Tibial nerve (tissue), 4 donors: ENCODE measurements at regions not wholly inside any gene's neighbourhood (a gene's known extent, or its start where the extent isn't known, plus 50 kb on each side); places are given as distances from the start of the nearest gene placed in this dataset.
"Not testable (repeated sequence)": the region's sequence is repeated elsewhere in the genome, so short reads cannot be mapped to it uniquely, and the experiment has no call there.

Source experiments
- DNase-seq, 2 donors: peaks; one replicate each; pipeline ENCODE4 v3.0.0-alpha.2; 2019; ENCODE audit warnings: low spot score in 2 of 2
- H3K27ac ChIP-seq, 4 donors: fragments of 200-600 bp; sonication (generic) in 3 of 4; one replicate each; pipeline ENCODE4 v1.5.1; 2017 to 2019; ENCODE audit warnings: mild to moderate bottlenecking in 1 of 4
- H3K27me3 ChIP-seq, 2 donors: fragments of 200-600 bp; sonication (generic) in 1 of 2; one replicate each; pipeline versions ENCODE4 v1.5.1 to v1.6.0; 2017 to 2019
- H3K36me3 ChIP-seq, 3 donors: fragments of 200-600 bp; sonication (generic); one replicate each; pipeline ENCODE4 v1.5.1; 2018 to 2019
- H3K4me1 ChIP-seq, 4 donors: fragments of 200-600 bp; sonication (generic) in 3 of 4; one replicate each; pipeline ENCODE4 v1.5.1; 2017 to 2019
- H3K4me3 ChIP-seq, 4 donors: fragments of 200-600 bp; sonication (generic) in 3 of 4; one replicate each; pipeline ENCODE4 v1.5.1; 2017 to 2019; ENCODE audit warnings: mild to moderate bottlenecking in 1 of 4, moderate library complexity in 1 of 4
- H3K9me3 ChIP-seq, 4 donors: fragments of 200-600 bp; sonication (generic) in 3 of 4; one replicate each; pipeline ENCODE4 v1.5.1; 2017 to 2019
- CTCF ChIP-seq, 5 experiments: fragments of 200-600 bp in 3 of 5; fragments of 450-650 bp in 2 of 5; sonication (generic) in 3 of 5; IDR thresholded peaks; one replicate each; pipeline ENCODE4 v1.5.1; 2016 to 2019; ENCODE audit warnings: antibody characterized with exemption in 5 of 5, mild to moderate bottlenecking in 3 of 5, moderate library complexity in 2 of 5
- EP300 ChIP-seq, 2 donors: sonication (generic); formaldehyde crosslinking; IDR thresholded peaks; one replicate each; pipeline ENCODE4 v1.6.1; 2017; ENCODE audit warnings: antibody characterized with exemption in 2 of 2, mild to moderate bottlenecking in 1 of 2
- POLR2A ChIP-seq, 2 donors: fragments of 450-650 bp; IDR thresholded peaks; one replicate each; pipeline ENCODE4 v1.6.1; 2017; ENCODE audit warnings: antibody characterized with exemption in 2 of 2, mild to moderate bottlenecking in 2 of 2, moderate library complexity in 2 of 2
- WGBS, 2 donors: methylation state at CpG; one replicate each; pipeline ENCODE4 v1.1.5; 2018; 5-methylcytosine and 5-hydroxymethylcytosine counted together

DNA sequence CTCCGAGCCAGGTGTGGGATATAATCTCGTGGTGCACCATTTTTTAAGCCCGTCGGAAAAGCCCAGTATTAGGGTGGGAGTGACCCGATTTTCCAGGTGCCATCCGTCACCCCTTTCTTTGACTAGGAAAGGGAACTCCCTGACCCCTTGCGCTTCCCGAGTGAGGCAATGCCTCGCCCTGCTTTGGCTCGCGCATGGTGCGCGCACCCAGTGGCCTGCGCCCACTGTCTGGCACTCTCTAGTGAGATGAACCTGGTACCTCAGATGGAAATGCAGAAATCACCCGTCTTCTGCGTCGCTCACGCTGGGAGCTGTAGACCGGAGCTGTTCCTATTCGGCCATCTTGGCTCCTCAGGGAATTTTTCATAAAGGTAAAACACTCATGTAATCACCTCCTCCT, 63.9 kb downstream of the RWDD3 start:
- H3K27ac ChIP-seq, H3K4me3 ChIP-seq, DNase-seq, H3K9me3 ChIP-seq, H3K27me3 ChIP-seq, H3K36me3 ChIP-seq, H3K4me1 ChIP-seq: not testable (repeated sequence)
- 90 to 96% methylated on average over 19 to 20 of the region's 20 CpGs for WGBS, 2 donors

- no peak for DNase-seq
- H3K27ac ChIP-seq = no peak overlapping the region
- TF ChIP-seq CTCF (IDR thresholded peaks at IDR 0.05) (no peak), POLR2A (IDR thresholded peaks at IDR 0.05) (no peak), EP300 (IDR thresholded peaks at IDR 0.05) (no peak)
- H3K4me1 ChIP-seq = no peaks in the 10 kb centered on the region
- no peaks in the 10 kb centered on the region for H3K36me3 ChIP-seq
- H3K9me3 ChIP-seq = no peaks in the 10 kb centered on the region
- no peaks in the 10 kb centered on the region for H3K27me3 ChIP-seq
- no peak overlapping the region for H3K4me3 ChIP-seq
These were observed 67.1 kb downstream of the RWDD3 start for GRCh38 chr1:95301091-95301490.

GRCh38 chr1:95301614-95302013, 67.6 kb downstream of the RWDD3 start:
- Histone ChIP-seq H3K9me3 (no peaks in the 10 kb centered on the region), H3K36me3 (no peaks in the 10 kb centered on the region), H3K4me3 (no peak overlapping the region), H3K27me3 (no peaks in the 10 kb centered on the region), H3K4me1 (no peaks in the 10 kb centered on the region), H3K27ac (no peak overlapping the region)
- TF ChIP-seq CTCF (IDR thresholded peaks at IDR 0.05) (no peak), POLR2A (IDR thresholded peaks at IDR 0.05) (no peak), EP300 (IDR thresholded peaks at IDR 0.05) (no peak)
- DNase-seq = no peak
- WGBS, 2 donors = 76 to 77% methylated on average over 3 of the region's 3 CpGs

GRCh38 chr1:95304803-95305202, 70.8 kb downstream of the RWDD3 start:
- TF ChIP-seq POLR2A (IDR thresholded peaks at IDR 0.05) (no peak), CTCF (IDR thresholded peaks at IDR 0.05) (no peak), EP300 (IDR thresholded peaks at IDR 0.05) (no peak)
- Histone ChIP-seq H3K4me1 (no peaks in the 10 kb centered on the region), H3K27me3 (no peaks in the 10 kb centered on the region), H3K36me3 (no peaks in the 10 kb centered on the region), H3K9me3 (no peaks in the 10 kb centered on the region), H3K4me3 (no peak overlapping the region), H3K27ac (no peak overlapping the region)
- DNase-seq = no peak
- WGBS, 2 donors = 91 to 97% methylated on average over 4 of the region's 4 CpGs

DNA sequence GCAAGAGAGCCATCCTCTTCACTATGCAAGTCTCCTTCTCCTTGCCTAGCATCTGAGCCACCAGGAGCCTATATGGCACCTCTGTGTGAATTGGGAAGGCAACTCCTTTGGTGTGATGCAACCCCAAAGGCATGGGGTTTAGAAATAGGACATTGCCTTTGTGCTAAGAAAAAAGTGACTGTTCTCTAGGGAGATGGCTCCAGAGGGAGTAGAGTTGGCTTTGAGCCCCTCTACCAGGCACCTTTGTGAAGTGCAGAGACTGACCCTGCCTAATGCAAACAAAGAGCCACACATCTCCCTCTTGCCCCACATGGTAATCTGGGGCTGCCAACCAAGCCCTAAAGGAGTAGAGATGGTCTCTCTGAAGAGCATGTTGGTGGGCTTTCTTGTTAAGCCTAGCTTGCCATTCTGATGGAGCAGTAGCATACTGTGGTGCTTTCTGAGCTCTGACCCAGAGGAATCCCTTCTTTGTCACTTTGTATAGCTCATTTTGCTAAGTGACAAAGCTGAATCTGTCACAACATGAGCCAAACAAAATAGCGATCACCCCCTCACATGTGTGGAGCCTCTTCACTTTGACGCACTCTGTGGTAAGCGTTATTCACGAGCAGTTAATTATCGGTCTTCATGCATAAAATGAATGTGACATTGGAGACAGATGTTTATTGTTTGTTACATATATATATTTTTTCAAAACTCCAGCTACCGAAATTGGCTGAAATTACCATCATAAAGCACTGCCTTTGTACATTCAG, 74.4 kb downstream of the RWDD3 start:
- Histone ChIP-seq H3K4me1 (no peaks in the 10 kb centered on the region), H3K27me3 (no peaks in the 10 kb centered on the region), H3K9me3 (no peaks in the 10 kb centered on the region), H3K4me3 (no peak overlapping the region), H3K27ac (no peak overlapping the region), H3K36me3 (no peaks in the 10 kb centered on the region)
- no peak for DNase-seq
- TF ChIP-seq POLR2A (IDR thresholded peaks at IDR 0.05) (no peak), EP300 (IDR thresholded peaks at IDR 0.05) (no peak), CTCF (IDR thresholded peaks at IDR 0.05) (no peak)
- WGBS, 2 donors = 22% methylated on average over 6 of the region's 6 CpGs

DNA sequence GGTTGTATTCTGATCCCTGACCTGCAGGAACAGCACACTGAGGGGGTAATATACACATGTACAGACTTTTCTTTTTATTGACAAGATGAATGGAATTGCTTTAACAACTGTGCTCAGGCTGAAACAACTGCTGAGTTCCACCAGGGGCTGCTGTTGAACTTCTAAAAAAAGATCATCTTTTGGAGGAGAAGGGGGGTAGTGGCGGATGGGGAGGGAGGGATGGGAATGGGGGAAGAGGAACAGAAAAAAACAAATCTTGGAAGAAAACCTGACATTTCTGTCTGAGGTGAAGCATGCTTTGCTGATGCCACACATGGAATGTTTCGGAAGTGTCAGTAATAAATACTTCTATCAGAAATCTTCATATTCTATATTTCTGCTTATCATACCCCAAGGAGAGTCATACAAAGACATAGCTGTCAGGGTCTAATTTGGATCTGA, 75.0 kb downstream of the RWDD3 start:
- Histone ChIP-seq H3K4me3 (no peak overlapping the region), H3K36me3 (no peaks in the 10 kb centered on the region), H3K27me3 (no peaks in the 10 kb centered on the region), H3K9me3 (no peaks in the 10 kb centered on the region), H3K4me1 (no peaks in the 10 kb centered on the region), H3K27ac (no peak overlapping the region)
- WGBS, 2 donors = 32 to 39% methylated on average over 2 of the region's 2 CpGs
- DNase-seq = no peak
- TF ChIP-seq CTCF (IDR thresholded peaks at IDR 0.05) (peak; percentile 21 to 67 (median 34)), EP300 (IDR thresholded peaks at IDR 0.05) (no peak), POLR2A (IDR thresholded peaks at IDR 0.05) (no peak)
